Liver (tissue), 7 donors: ENCODE measurements at regions not wholly inside any gene's neighbourhood (a gene's known extent, or its start where the extent isn't known, plus 50 kb on each side); places are given as distances from the start of the nearest gene placed in this dataset.

Experiments used
- DNase-seq: peaks from one replicate; pipeline ENCODE4 v3.0.0-alpha.2; 2017; ENCODE audit warnings: low spot score
- H3K27ac ChIP-seq, 2 donors: one replicate each; pipeline ENCODE4 v1.7.0; 2013; ENCODE audit warnings: inconsistent platforms in 2 of 2, low read length in 2 of 2, control low read depth in 1 of 2, low read depth in 1 of 2, mild to moderate bottlenecking in 1 of 2
- H3K27me3 ChIP-seq, 4 donors: one replicate each; pipeline versions ENCODE4 v1.6.1 to v1.7.0; 2013; ENCODE audit warnings: low read length in 3 of 4, inconsistent platforms in 1 of 4, mild to moderate bottlenecking in 1 of 4, moderate library complexity in 1 of 4; ENCODE audit not compliant: control insufficient read depth in 4 of 4, insufficient read depth in 4 of 4
- H3K36me3 ChIP-seq, 4 donors: one replicate each; pipeline versions ENCODE4 v1.6.1 to v1.7.0; 2013; ENCODE audit warnings: low read length in 3 of 4, mild to moderate bottlenecking in 3 of 4, low read depth in 1 of 4, moderate library complexity in 1 of 4; ENCODE audit not compliant: control insufficient read depth in 4 of 4, insufficient read depth in 3 of 4
- H3K4me1 ChIP-seq, 4 donors: one replicate each; pipeline versions ENCODE4 v1.6.1 to v1.7.0; 2013; ENCODE audit warnings: low read length in 3 of 4, mild to moderate bottlenecking in 3 of 4, moderate library complexity in 1 of 4; ENCODE audit not compliant: control insufficient read depth in 4 of 4, insufficient read depth in 4 of 4
- H3K4me3 ChIP-seq, 3 donors: one replicate each; pipeline versions ENCODE4 v1.6.1 to v1.7.0; 2013; ENCODE audit warnings: low read length in 3 of 3, control low read depth in 1 of 3, low read depth in 1 of 3, mild to moderate bottlenecking in 1 of 3
- H3K9ac ChIP-seq, 2 donors: one replicate each; pipeline ENCODE4 v1.7.0; 2013; ENCODE audit warnings: low read length in 2 of 2, mild to moderate bottlenecking in 2 of 2, moderate library complexity in 2 of 2, control low read depth in 1 of 2, low read depth in 1 of 2
- H3K9me3 ChIP-seq, 4 donors: one replicate each; pipeline versions ENCODE4 v1.6.1 to v1.7.0; 2013; ENCODE audit warnings: low read length in 3 of 4; ENCODE audit not compliant: control insufficient read depth in 4 of 4
- EGR1 ChIP-seq, 2 donors: IDR thresholded peaks; 2 replicates each; pipeline ENCODE4 v1.6.1; 2016 to 2018; ENCODE audit warnings: antibody characterized with exemption in 2 of 2, low read depth in 2 of 2
- FOXA1 ChIP-seq: IDR thresholded peaks from 2 replicates; pipeline ENCODE4 v1.6.1; 2016; ENCODE audit warnings: antibody characterized with exemption
- GABPA ChIP-seq, 2 donors: IDR thresholded peaks in 1 of 2; conservative IDR thresholded peaks in 1 of 2; 2 replicates each; pipeline ENCODE4 v1.6.1; 2016; ENCODE audit warnings: antibody characterized with exemption in 2 of 2, mild to moderate bottlenecking in 1 of 2, moderate library complexity in 1 of 2
- HNF4A ChIP-seq, 2 donors: conservative IDR thresholded peaks; 2 replicates each; pipeline ENCODE4 v1.6.1; 2016; ENCODE audit warnings: antibody characterized with exemption in 2 of 2, mild to moderate bottlenecking in 2 of 2
- HNF4G ChIP-seq: IDR thresholded peaks from 2 replicates; pipeline ENCODE4 v1.6.1; 2016; ENCODE audit warnings: antibody characterized with exemption
- JUND ChIP-seq, 2 donors: IDR thresholded peaks; 2 replicates each; pipeline ENCODE4 v1.6.1; 2016; ENCODE audit warnings: antibody characterized with exemption in 2 of 2
- NR2F2 ChIP-seq: IDR thresholded peaks from 2 replicates; pipeline ENCODE4 v1.6.1; 2016; ENCODE audit warnings: antibody characterized with exemption
- RAD21 ChIP-seq, 2 donors: IDR thresholded peaks; 2 replicates each; pipeline ENCODE4 v1.6.1; 2016; ENCODE audit warnings: antibody characterized with exemption in 2 of 2, mild to moderate bottlenecking in 2 of 2
- RXRA ChIP-seq, 2 donors: IDR thresholded peaks; 2 replicates each; pipeline ENCODE4 v1.6.1; 2017 to 2018; ENCODE audit warnings: antibody characterized with exemption in 2 of 2, mild to moderate bottlenecking in 1 of 2
- SP1 ChIP-seq: IDR thresholded peaks from 2 replicates; pipeline ENCODE4 v1.6.1; 2018; ENCODE audit warnings: antibody characterized with exemption, mild to moderate bottlenecking
- YY1 ChIP-seq: IDR thresholded peaks from 2 replicates; pipeline ENCODE4 v1.6.1; 2016; ENCODE audit warnings: antibody characterized with exemption, mild to moderate bottlenecking
- ZBTB33 ChIP-seq: IDR thresholded peaks from 2 replicates; pipeline ENCODE4 v1.6.1; 2016; ENCODE audit warnings: antibody characterized with exemption
- WGBS: extraction: QIAGEN DNeasy Blood & Tissue Kit; methylation state at CpG from one replicate; pipeline ENCODE4 v1.1.7; 2013; 5-methylcytosine and 5-hydroxymethylcytosine counted together
- TF ChIP-seq, protein P1 (sequence below): IDR thresholded peaks from 2 replicates; pipeline ENCODE4 v1.6.1; 2016; ENCODE audit warnings: antibody characterized with exemption, mild to moderate bottlenecking
- TF ChIP-seq, protein P2 (sequence below): IDR thresholded peaks from 2 replicates; pipeline ENCODE4 v1.6.1; 2016; ENCODE audit warnings: antibody characterized with exemption
- donor health status: healthy.
- donor health status: healthy.
- donor health status: healthy.
- donor health status: healthy.

GRCh38 chr5:74226716-74227485 is 413.6 kb downstream of the ENC1 start:
- peaks cover 0 to 2% (median 0%) of the 10 kb centered on the region in 4 donors for H3K9me3 ChIP-seq
- TF ChIP-seq JUND (IDR thresholded peaks at IDR 0.05) (no peak), NR2F2 (no peak), ZBTB33 (no peak), SP1 (no peak), RXRA (IDR thresholded peaks at IDR 0.05) (no peak), HNF4G (no peak), RAD21 (IDR thresholded peaks at IDR 0.05) (no peak), HNF4A (conservative IDR thresholded peaks at IDR 0.05) (no peak), EGR1 (IDR thresholded peaks at IDR 0.05; ENCODE audit: low read depth in 2 of 2) (no peak)
- TF ChIP-seq, protein P1, sequence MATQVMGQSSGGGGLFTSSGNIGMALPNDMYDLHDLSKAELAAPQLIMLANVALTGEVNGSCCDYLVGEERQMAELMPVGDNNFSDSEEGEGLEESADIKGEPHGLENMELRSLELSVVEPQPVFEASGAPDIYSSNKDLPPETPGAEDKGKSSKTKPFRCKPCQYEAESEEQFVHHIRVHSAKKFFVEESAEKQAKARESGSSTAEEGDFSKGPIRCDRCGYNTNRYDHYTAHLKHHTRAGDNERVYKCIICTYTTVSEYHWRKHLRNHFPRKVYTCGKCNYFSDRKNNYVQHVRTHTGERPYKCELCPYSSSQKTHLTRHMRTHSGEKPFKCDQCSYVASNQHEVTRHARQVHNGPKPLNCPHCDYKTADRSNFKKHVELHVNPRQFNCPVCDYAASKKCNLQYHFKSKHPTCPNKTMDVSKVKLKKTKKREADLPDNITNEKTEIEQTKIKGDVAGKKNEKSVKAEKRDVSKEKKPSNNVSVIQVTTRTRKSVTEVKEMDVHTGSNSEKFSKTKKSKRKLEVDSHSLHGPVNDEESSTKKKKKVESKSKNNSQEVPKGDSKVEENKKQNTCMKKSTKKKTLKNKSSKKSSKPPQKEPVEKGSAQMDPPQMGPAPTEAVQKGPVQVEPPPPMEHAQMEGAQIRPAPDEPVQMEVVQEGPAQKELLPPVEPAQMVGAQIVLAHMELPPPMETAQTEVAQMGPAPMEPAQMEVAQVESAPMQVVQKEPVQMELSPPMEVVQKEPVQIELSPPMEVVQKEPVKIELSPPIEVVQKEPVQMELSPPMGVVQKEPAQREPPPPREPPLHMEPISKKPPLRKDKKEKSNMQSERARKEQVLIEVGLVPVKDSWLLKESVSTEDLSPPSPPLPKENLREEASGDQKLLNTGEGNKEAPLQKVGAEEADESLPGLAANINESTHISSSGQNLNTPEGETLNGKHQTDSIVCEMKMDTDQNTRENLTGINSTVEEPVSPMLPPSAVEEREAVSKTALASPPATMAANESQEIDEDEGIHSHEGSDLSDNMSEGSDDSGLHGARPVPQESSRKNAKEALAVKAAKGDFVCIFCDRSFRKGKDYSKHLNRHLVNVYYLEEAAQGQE = no peak
- TF ChIP-seq, protein P2, sequence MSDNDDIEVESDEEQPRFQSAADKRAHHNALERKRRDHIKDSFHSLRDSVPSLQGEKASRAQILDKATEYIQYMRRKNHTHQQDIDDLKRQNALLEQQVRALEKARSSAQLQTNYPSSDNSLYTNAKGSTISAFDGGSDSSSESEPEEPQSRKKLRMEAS = no peak
- no peak overlapping the region for H3K9ac ChIP-seq
- no peaks in the 10 kb centered on the region for H3K36me3 ChIP-seq
- no peak overlapping the region for H3K27ac ChIP-seq
- no peak for DNase-seq
- no peaks in the 10 kb centered on the region for H3K4me1 ChIP-seq
- H3K4me3 ChIP-seq = no peak overlapping the region
- H3K27me3 ChIP-seq = peaks cover 0 to 2% (median 0%) of the 10 kb centered on the region in 4 donors
- 60% methylated on average over 4 of the region's 4 CpGs for WGBS

DNA sequence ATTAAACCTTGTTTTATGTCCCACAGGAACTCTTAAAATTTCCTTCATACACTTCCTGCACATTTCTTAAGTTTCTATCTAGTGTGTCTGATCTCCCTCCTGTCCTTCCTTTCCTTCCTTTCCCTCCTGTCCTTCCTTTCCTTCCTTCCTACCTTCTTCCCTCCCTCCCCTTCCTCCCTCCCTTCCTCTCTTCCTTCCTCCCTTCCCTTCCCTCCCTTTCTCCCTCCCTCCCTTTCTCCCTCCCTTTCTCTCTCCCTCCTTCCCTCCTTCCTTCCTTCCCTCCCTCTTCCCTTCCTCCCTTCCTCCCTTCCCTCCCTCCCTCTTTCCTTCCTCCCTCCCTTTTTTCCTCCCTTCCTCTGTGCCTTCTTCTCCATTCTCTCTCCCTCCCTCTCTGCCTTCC is 414.9 kb downstream of the ENC1 start:
- Histone ChIP-seq H3K36me3 (no peaks in the 10 kb centered on the region), H3K9me3 (peaks cover 0 to 2% (median 0%) of the 10 kb centered on the region in 4 donors), H3K4me1 (no peaks in the 10 kb centered on the region), H3K27me3 (peaks cover 0 to 2% (median 0%) of the 10 kb centered on the region in 4 donors), H3K9ac (no peak overlapping the region), H3K4me3 (no peak overlapping the region), H3K27ac (no peak overlapping the region)
- no peak for DNase-seq
- no peak for TF ChIP-seq FOXA1
- TF ChIP-seq EGR1 (IDR thresholded peaks at IDR 0.05; ENCODE audit: low read depth in 2 of 2) = no peak

GRCh38 chr5:74224331-74224730 is 416.2 kb downstream of the ENC1 start:
- H3K36me3 ChIP-seq = no peaks in the 10 kb centered on the region
- H3K27ac ChIP-seq = no peak overlapping the region
- H3K4me1 ChIP-seq = no peaks in the 10 kb centered on the region
- H3K9ac ChIP-seq = no peak overlapping the region
- TF ChIP-seq, protein P1 = no peak
- TF ChIP-seq, protein P2 = no peak
- TF ChIP-seq YY1 = no peak
- no peak for TF ChIP-seq SP1
- TF ChIP-seq HNF4A (conservative IDR thresholded peaks at IDR 0.05) = no peak
- no peak for TF ChIP-seq NR2F2
- TF ChIP-seq EGR1 (IDR thresholded peaks at IDR 0.05; ENCODE audit: low read depth in 2 of 2) = no peak
- no peak for TF ChIP-seq JUND (IDR thresholded peaks at IDR 0.05)
- no peak for TF ChIP-seq GABPA (IDR thresholded peaks at IDR 0.05 in 1 of 2, conservative IDR thresholded peaks at IDR 0.05 in 1 of 2)
- TF ChIP-seq ZBTB33 = no peak
- no peaks in the 10 kb centered on the region for H3K9me3 ChIP-seq
- no peak overlapping the region for H3K4me3 ChIP-seq
- H3K27me3 ChIP-seq = peaks cover 0 to 2% (median 0%) of the 10 kb centered on the region in 4 donors
- DNase-seq = no peak
